Nephron (organoid): ENCODE measurements at regions not wholly inside any gene's neighbourhood (a gene's known extent, or its start where the extent isn't known, plus 50 kb on each side); places are given as distances from the start of the nearest gene placed in this dataset.

Experiments used
- H3K27ac Mint-ChIP-seq, 3 experiments: 2 replicates each; pipeline ENCODE4 v1.8.0; 2020; ENCODE audit warnings: mixed read lengths in 3 of 3, mild to moderate bottlenecking in 2 of 3, moderate library complexity in 1 of 3
- H3K27me3 Mint-ChIP-seq: 2 replicates; pipeline ENCODE4 v1.8.0; 2021; ENCODE audit warnings: low read depth, mild to moderate bottlenecking, moderate library complexity, mixed read lengths
- H3K36me3 Mint-ChIP-seq: 2 replicates; pipeline ENCODE4 v1.8.0; 2020; ENCODE audit warnings: low read depth, mixed read lengths
- H3K4me1 Mint-ChIP-seq: 2 replicates; pipeline ENCODE4 v1.8.0; 2020; ENCODE audit warnings: mixed read lengths
- H3K4me3 Mint-ChIP-seq, 3 experiments: 2 replicates each; pipeline ENCODE4 v1.8.0; 2020; ENCODE audit warnings: mild to moderate bottlenecking in 3 of 3, mixed read lengths in 3 of 3, moderate library complexity in 2 of 3
- H3K9me3 Mint-ChIP-seq: 2 replicates; pipeline ENCODE4 v1.8.0; 2020; ENCODE audit warnings: mixed read lengths
- TF ChIP-seq, protein P1 (sequence below), 3 experiments: fragments of 200-600 bp; sonication (generic); IDR thresholded peaks; one replicate each; pipeline ENCODE4 v1.5.0; 2021; ENCODE audit warnings: antibody characterized with exemption in 3 of 3; ENCODE audit not compliant: unreplicated experiment in 3 of 3

GRCh38 chr18:67705748-67706147 lies 189.2 kb upstream of the DSEL start:
- Mint-ChIP-seq H3K36me3 (no peaks in the 10 kb centered on the region), H3K4me3 (no peak overlapping the region), H3K4me1 (no peaks in the 10 kb centered on the region), H3K9me3 (peaks cover 2% of the 10 kb centered on the region), H3K27ac (no peak overlapping the region), H3K27me3 (no peaks in the 10 kb centered on the region)
- TF ChIP-seq, protein P1, sequence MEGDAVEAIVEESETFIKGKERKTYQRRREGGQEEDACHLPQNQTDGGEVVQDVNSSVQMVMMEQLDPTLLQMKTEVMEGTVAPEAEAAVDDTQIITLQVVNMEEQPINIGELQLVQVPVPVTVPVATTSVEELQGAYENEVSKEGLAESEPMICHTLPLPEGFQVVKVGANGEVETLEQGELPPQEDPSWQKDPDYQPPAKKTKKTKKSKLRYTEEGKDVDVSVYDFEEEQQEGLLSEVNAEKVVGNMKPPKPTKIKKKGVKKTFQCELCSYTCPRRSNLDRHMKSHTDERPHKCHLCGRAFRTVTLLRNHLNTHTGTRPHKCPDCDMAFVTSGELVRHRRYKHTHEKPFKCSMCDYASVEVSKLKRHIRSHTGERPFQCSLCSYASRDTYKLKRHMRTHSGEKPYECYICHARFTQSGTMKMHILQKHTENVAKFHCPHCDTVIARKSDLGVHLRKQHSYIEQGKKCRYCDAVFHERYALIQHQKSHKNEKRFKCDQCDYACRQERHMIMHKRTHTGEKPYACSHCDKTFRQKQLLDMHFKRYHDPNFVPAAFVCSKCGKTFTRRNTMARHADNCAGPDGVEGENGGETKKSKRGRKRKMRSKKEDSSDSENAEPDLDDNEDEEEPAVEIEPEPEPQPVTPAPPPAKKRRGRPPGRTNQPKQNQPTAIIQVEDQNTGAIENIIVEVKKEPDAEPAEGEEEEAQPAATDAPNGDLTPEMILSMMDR (IDR thresholded peaks at IDR 0.05; ENCODE audit: unreplicated experiment in 3 of 3) = no peak

DNA sequence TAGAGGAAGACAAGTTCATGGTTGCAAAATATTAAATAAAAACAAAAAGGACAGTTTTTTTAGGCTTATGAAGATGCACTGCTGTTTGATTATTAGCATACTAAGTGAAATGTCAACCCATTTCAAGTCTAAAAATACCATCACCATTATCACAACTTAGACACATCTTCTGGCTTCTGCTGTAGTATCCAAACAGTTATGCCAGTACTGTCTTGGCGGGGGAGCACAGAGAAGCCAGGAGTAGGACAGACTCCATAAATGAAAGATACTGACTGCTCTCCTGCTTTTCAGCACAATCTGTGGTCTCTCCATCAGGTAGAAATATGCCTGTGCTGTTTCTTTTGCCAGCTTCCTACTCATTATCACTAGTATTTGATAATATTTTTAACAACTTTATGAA lies 179.2 kb upstream of the DSEL start:
- H3K9me3 Mint-ChIP-seq = peaks cover 5% of the 10 kb centered on the region
- H3K4me3 Mint-ChIP-seq = no peak overlapping the region
- no peaks in the 10 kb centered on the region for H3K27me3 Mint-ChIP-seq
- no peaks in the 10 kb centered on the region for H3K4me1 Mint-ChIP-seq
- TF ChIP-seq, protein P1 (IDR thresholded peaks at IDR 0.05; ENCODE audit: unreplicated experiment in 3 of 3) = no peak
- H3K36me3 Mint-ChIP-seq = no peaks in the 10 kb centered on the region
- H3K27ac Mint-ChIP-seq = no peak overlapping the region

GRCh38 chr18:67694787-67695186 lies 178.3 kb upstream of the DSEL start:
- Mint-ChIP-seq H3K9me3 (peaks cover 4% of the 10 kb centered on the region), H3K27me3 (no peaks in the 10 kb centered on the region), H3K36me3 (no peaks in the 10 kb centered on the region), H3K4me3 (no peak overlapping the region), H3K27ac (no peak overlapping the region), H3K4me1 (no peaks in the 10 kb centered on the region)
- TF ChIP-seq, protein P1 (IDR thresholded peaks at IDR 0.05; ENCODE audit: unreplicated experiment in 3 of 3) = no peak

DNA sequence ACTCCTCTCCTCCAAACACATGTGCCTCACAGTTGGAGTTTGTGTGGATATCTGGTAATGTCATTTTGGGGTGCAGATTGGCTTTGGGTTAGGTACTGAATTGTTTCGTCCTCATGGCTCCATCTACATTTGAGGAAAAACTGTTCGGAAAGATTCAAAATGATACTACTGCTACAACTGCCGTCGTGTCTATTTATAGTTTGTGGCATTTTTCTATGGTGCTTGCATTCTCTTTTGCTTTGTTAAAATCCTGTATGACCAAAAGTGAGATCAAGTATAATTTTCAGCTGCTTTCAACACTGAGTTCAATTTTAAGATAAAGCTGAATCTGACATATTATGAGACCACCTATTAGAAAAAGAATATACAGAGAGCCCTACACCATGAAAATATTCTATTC lies 176.3 kb upstream of the DSEL start:
- H3K4me3 Mint-ChIP-seq = no peak overlapping the region
- H3K9me3 Mint-ChIP-seq = peaks cover 9% of the 10 kb centered on the region
- H3K27ac Mint-ChIP-seq = no peak overlapping the region
- no peaks in the 10 kb centered on the region for H3K36me3 Mint-ChIP-seq
- H3K27me3 Mint-ChIP-seq = no peaks in the 10 kb centered on the region
- TF ChIP-seq, protein P1 (IDR thresholded peaks at IDR 0.05; ENCODE audit: unreplicated experiment in 3 of 3) = no peak
- no peaks in the 10 kb centered on the region for H3K4me1 Mint-ChIP-seq

- H3K36me3 Mint-ChIP-seq = no peaks in the 10 kb centered on the region
- H3K9me3 Mint-ChIP-seq = peaks cover 11% of the 10 kb centered on the region
- no peak overlapping the region for H3K27ac Mint-ChIP-seq
- no peaks in the 10 kb centered on the region for H3K4me1 Mint-ChIP-seq
- no peak overlapping the region for H3K4me3 Mint-ChIP-seq
- TF ChIP-seq, protein P1 (IDR thresholded peaks at IDR 0.05; ENCODE audit: unreplicated experiment in 3 of 3) = no peak
- no peaks in the 10 kb centered on the region for H3K27me3 Mint-ChIP-seq
These were observed 166.0 kb upstream of the DSEL start for GRCh38 chr18:67682516-67682915.

DNA sequence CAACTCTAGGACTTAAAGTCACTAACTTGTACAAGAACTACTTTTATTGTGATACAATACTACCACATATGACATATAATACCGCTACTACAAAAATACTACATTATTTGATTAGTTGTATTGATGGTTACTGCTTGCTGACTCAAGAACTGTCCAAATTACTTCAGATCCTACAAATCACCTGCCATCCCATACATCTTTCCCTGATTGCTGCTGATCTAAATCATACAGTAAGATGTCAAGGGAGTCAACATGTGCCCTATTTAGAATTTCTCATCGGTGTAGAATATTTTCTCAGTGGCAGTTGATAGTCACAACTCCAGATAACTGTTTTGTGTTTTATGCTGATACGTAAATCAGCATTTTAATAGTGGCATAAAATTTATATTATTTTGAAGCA lies 161.0 kb upstream of the DSEL start:
- TF ChIP-seq, protein P1 (IDR thresholded peaks at IDR 0.05; ENCODE audit: unreplicated experiment in 3 of 3) = no peak
- Mint-ChIP-seq H3K9me3 (peaks cover 8% of the 10 kb centered on the region), H3K4me1 (no peaks in the 10 kb centered on the region), H3K27me3 (no peaks in the 10 kb centered on the region), H3K27ac (no peak overlapping the region), H3K36me3 (no peaks in the 10 kb centered on the region), H3K4me3 (no peak overlapping the region)
